ENCODE measurements at regions not wholly inside any gene's neighbourhood (a gene's known extent, or its start where the extent isn't known, plus 50 kb on each side); places are given as distances from the start of the nearest gene placed in this dataset.

- Histone ChIP-seq H3K4me3 (ENCODE audit: low read depth in 1 of 2, low read length in 2 of 2) (no peak overlapping the region), H3K9me3 (ENCODE audit: low read length) (no peaks in the 10 kb centered on the region), H3K9ac (ENCODE audit: low read length) (no peak overlapping the region), H3K36me3 (ENCODE audit: insufficient read depth, low read length) (no peaks in the 10 kb centered on the region), H3K4me1 (ENCODE audit: insufficient read depth, low read length) (peaks cover 11% of the 10 kb centered on the region), H3K27me3 (ENCODE audit: control insufficient read depth in 1 of 2, insufficient read depth in 2 of 2, low read length in 2 of 2) (no peaks in the 10 kb centered on the region), H3K27ac (ENCODE audit: low read depth, low read length) (no peak overlapping the region)
Measured at GRCh38 chr10:44724415-44725174, 186.5 kb upstream of the TMEM72 start.

GRCh38 chr10:44725404-44725803 lies 185.7 kb upstream of the TMEM72 start:
- H3K4me3 ChIP-seq (ENCODE audit: low read depth in 1 of 2, low read length in 2 of 2) = no peak overlapping the region
- no peaks in the 10 kb centered on the region for H3K36me3 ChIP-seq (ENCODE audit: insufficient read depth, low read length)
- no peak overlapping the region for H3K9ac ChIP-seq (ENCODE audit: low read length)
- peaks cover 11% of the 10 kb centered on the region for H3K4me1 ChIP-seq (ENCODE audit: insufficient read depth, low read length)
- H3K27ac ChIP-seq (ENCODE audit: low read depth, low read length) = no peak overlapping the region
- H3K27me3 ChIP-seq (ENCODE audit: control insufficient read depth in 1 of 2, insufficient read depth in 2 of 2, low read length in 2 of 2) = no peaks in the 10 kb centered on the region
- H3K9me3 ChIP-seq (ENCODE audit: low read length) = no peaks in the 10 kb centered on the region

GRCh38 chr10:44731283-44731682 lies 179.9 kb upstream of the TMEM72 start:
- Histone ChIP-seq H3K36me3 (ENCODE audit: insufficient read depth, low read length) (no peaks in the 10 kb centered on the region), H3K27me3 (ENCODE audit: control insufficient read depth in 1 of 2, insufficient read depth in 2 of 2, low read length in 2 of 2) (no peaks in the 10 kb centered on the region), H3K9me3 (ENCODE audit: low read length) (no peaks in the 10 kb centered on the region), H3K9ac (ENCODE audit: low read length) (no peak overlapping the region), H3K27ac (ENCODE audit: low read depth, low read length) (no peak overlapping the region), H3K4me3 (ENCODE audit: low read depth in 1 of 2, low read length in 2 of 2) (no peak overlapping the region), H3K4me1 (ENCODE audit: insufficient read depth, low read length) (no peaks in the 10 kb centered on the region)

- no peak overlapping the region for H3K4me3 ChIP-seq (ENCODE audit: low read depth in 1 of 2, low read length in 2 of 2)
- H3K9me3 ChIP-seq (ENCODE audit: low read length) = no peaks in the 10 kb centered on the region
- H3K27me3 ChIP-seq (ENCODE audit: control insufficient read depth in 1 of 2, insufficient read depth in 2 of 2, low read length in 2 of 2) = no peaks in the 10 kb centered on the region
- H3K36me3 ChIP-seq (ENCODE audit: insufficient read depth, low read length) = no peaks in the 10 kb centered on the region
- H3K4me1 ChIP-seq (ENCODE audit: insufficient read depth, low read length) = no peaks in the 10 kb centered on the region
- no peak overlapping the region for H3K27ac ChIP-seq (ENCODE audit: low read depth, low read length)
- H3K9ac ChIP-seq (ENCODE audit: low read length) = no peak overlapping the region
Measured at GRCh38 chr10:44733501-44734488, 177.3 kb upstream of the TMEM72 start.

- peaks cover 5% of the 10 kb centered on the region for H3K4me1 ChIP-seq (ENCODE audit: insufficient read depth, low read length)
- no peak overlapping the region for H3K4me3 ChIP-seq (ENCODE audit: low read depth in 1 of 2, low read length in 2 of 2)
- no peak overlapping the region for H3K9ac ChIP-seq (ENCODE audit: low read length)
- no peak overlapping the region for H3K27ac ChIP-seq (ENCODE audit: low read depth, low read length)
- no peaks in the 10 kb centered on the region for H3K9me3 ChIP-seq (ENCODE audit: low read length)
- H3K36me3 ChIP-seq (ENCODE audit: insufficient read depth, low read length) = no peaks in the 10 kb centered on the region
- H3K27me3 ChIP-seq (ENCODE audit: control insufficient read depth in 1 of 2, insufficient read depth in 2 of 2, low read length in 2 of 2) = no peaks in the 10 kb centered on the region
Measured at GRCh38 chr10:44742248-44742647, 168.9 kb upstream of the TMEM72 start.

GRCh38 chr10:44743535-44743934 lies 167.6 kb upstream of the TMEM72 start:
- Histone ChIP-seq H3K9me3 (ENCODE audit: low read length) (no peaks in the 10 kb centered on the region), H3K4me1 (ENCODE audit: insufficient read depth, low read length) (peaks cover 5% of the 10 kb centered on the region), H3K27ac (ENCODE audit: low read depth, low read length) (no peak overlapping the region), H3K36me3 (ENCODE audit: insufficient read depth, low read length) (no peaks in the 10 kb centered on the region), H3K27me3 (ENCODE audit: control insufficient read depth in 1 of 2, insufficient read depth in 2 of 2, low read length in 2 of 2) (no peaks in the 10 kb centered on the region), H3K9ac (ENCODE audit: low read length) (no peak overlapping the region), H3K4me3 (ENCODE audit: low read depth in 1 of 2, low read length in 2 of 2) (no peak overlapping the region)

GRCh38 chr10:44745920-44746319 lies 165.2 kb upstream of the TMEM72 start:
- Histone ChIP-seq H3K4me3 (ENCODE audit: low read depth in 1 of 2, low read length in 2 of 2) (no peak overlapping the region), H3K9ac (ENCODE audit: low read length) (no peak overlapping the region), H3K27me3 (ENCODE audit: control insufficient read depth in 1 of 2, insufficient read depth in 2 of 2, low read length in 2 of 2) (no peaks in the 10 kb centered on the region), H3K9me3 (ENCODE audit: low read length) (no peaks in the 10 kb centered on the region), H3K27ac (ENCODE audit: low read depth, low read length) (no peak overlapping the region), H3K4me1 (ENCODE audit: insufficient read depth, low read length) (peaks cover 5% of the 10 kb centered on the region), H3K36me3 (ENCODE audit: insufficient read depth, low read length) (no peaks in the 10 kb centered on the region)

GRCh38 chr10:44747593-44748172 lies 163.5 kb upstream of the TMEM72 start:
- H3K4me3 ChIP-seq (ENCODE audit: low read depth in 1 of 2, low read length in 2 of 2) = no peak overlapping the region
- H3K9me3 ChIP-seq (ENCODE audit: low read length) = no peaks in the 10 kb centered on the region
- no peaks in the 10 kb centered on the region for H3K36me3 ChIP-seq (ENCODE audit: insufficient read depth, low read length)
- no peak overlapping the region for H3K27ac ChIP-seq (ENCODE audit: low read depth, low read length)
- peaks cover 7% of the 10 kb centered on the region for H3K4me1 ChIP-seq (ENCODE audit: insufficient read depth, low read length)
- H3K9ac ChIP-seq (ENCODE audit: low read length) = no peak overlapping the region
- H3K27me3 ChIP-seq (ENCODE audit: control insufficient read depth in 1 of 2, insufficient read depth in 2 of 2, low read length in 2 of 2) = no peaks in the 10 kb centered on the region

- Histone ChIP-seq H3K4me3 (ENCODE audit: low read depth in 1 of 2, low read length in 2 of 2) (no peak overlapping the region), H3K36me3 (ENCODE audit: insufficient read depth, low read length) (no peaks in the 10 kb centered on the region), H3K9ac (ENCODE audit: low read length) (no peak overlapping the region), H3K27ac (ENCODE audit: low read depth, low read length) (no peak overlapping the region), H3K4me1 (ENCODE audit: insufficient read depth, low read length) (peaks cover 18% of the 10 kb centered on the region), H3K9me3 (ENCODE audit: low read length) (no peaks in the 10 kb centered on the region), H3K27me3 (ENCODE audit: control insufficient read depth in 1 of 2, insufficient read depth in 2 of 2, low read length in 2 of 2) (no peaks in the 10 kb centered on the region)
Measured at GRCh38 chr10:44749151-44749550, 162.0 kb upstream of the TMEM72 start.

GRCh38 chr10:44752451-44753441 lies 158.4 kb upstream of the TMEM72 start:
- Histone ChIP-seq H3K27ac (ENCODE audit: low read depth, low read length) (no peak overlapping the region), H3K9me3 (ENCODE audit: low read length) (no peaks in the 10 kb centered on the region), H3K27me3 (ENCODE audit: control insufficient read depth in 1 of 2, insufficient read depth in 2 of 2, low read length in 2 of 2) (no peaks in the 10 kb centered on the region), H3K4me1 (ENCODE audit: insufficient read depth, low read length) (peaks cover 18% of the 10 kb centered on the region), H3K9ac (ENCODE audit: low read length) (no peak overlapping the region), H3K36me3 (ENCODE audit: insufficient read depth, low read length) (no peaks in the 10 kb centered on the region), H3K4me3 (ENCODE audit: low read depth in 1 of 2, low read length in 2 of 2) (no peak overlapping the region)

Data from muscle layer of colon (tissue), 2 donors.